GM18951 (cell line): ENCODE measurements at regions not wholly inside any gene's neighbourhood (a gene's known extent, or its start where the extent isn't known, plus 50 kb on each side); places are given as distances from the start of the nearest gene placed in this dataset.

Experiments
- POLR2A ChIP-seq: IDR thresholded peaks from 4 replicates; pipeline ENCODE4 v1.6.1; 2011; ENCODE audit warnings: mild to moderate bottlenecking; ENCODE audit not compliant: insufficient read length, insufficient read depth; ENCODE audit errors: extremely low read depth
- in situ Hi-C: fragments of 300-500 bp; cut with MboI; formaldehyde crosslinking; loops from one replicate; pipeline ENCODE4 v1.12.0; 2022; ENCODE audit warnings: low sequenced_read_pairs, mixed read lengths, inconsistent platforms; ENCODE audit not compliant: unreplicated experiment

DNA sequence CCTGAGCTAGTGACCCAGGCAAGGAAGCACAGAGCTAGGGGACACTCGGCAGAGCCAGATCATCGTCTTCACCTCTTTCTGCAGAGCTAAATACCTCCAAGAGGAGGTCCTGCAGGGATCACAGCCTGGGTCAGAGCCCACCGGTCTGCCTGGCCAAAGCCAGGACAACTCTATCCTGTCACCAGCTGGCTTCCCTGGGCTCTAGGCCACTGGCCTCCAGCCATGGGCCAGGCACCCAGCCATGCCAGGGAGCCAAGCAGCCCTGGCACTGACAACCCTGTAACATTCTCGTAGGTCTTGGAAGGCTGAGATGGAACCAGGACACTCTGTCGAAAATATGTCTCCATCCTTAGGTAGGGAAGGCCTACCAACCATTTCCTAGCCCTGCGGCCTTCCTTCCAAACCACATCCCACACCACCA lies 270.1 kb downstream of the BUD13 start:
- in situ Hi-C loops, result no loop called here
- TF ChIP-seq POLR2A, result no peak

- TF ChIP-seq POLR2A, result no peak
- in situ Hi-C loops, result no loop called here
Measured at GRCh38 chr11:116501728-116502127, 271.1 kb downstream of the BUD13 start.

- TF ChIP-seq POLR2A, result no peak
- in situ Hi-C loops, result no loop called here
Measured at GRCh38 chr11:116500947-116501602, 271.7 kb downstream of the BUD13 start.

DNA sequence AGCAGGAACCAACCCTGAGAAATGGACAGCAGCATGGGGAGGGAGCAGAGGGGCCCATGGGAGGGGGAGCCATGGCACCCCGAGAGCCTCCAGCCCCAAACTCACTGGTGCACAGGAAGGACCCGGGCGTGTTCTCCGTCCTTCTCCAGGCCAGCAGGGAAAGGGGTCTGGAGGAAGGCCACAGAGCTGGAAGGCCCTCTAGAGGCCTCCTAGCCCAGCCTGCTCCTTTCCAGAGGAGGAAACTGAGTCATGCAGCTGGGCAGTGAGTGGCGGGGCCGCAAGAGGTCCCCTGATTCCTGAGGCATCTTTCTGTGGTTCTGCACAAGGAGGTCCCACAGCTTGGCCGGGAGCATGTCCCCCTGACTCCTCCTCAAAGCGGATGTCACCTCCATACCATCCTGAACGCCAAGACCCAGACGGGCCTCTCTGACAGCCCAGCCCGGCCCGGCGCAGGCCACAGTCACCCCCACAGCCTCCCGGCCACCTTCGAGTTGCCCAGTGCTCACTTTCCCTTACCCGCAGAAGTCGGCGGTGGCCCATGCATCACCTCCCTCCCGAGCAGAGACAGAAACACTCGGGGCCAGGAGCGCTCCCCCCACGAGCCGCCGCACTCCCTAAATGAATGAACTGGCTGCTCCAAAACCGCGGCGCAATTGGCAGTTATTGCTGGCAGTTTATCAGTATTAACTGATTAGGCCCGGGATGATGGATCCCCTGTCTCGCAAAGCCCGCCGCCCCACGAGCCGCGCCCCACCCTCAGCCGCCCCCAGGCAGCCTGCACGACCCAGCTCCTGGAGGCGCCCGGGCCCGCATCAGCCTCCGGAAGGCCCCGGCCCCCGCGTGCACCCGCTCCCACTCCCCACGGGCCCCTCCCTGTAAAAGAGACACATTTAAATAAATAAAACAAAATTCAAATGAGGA lies 272.5 kb downstream of the BUD13 start:
- in situ Hi-C loops, result no loop called here

DNA sequence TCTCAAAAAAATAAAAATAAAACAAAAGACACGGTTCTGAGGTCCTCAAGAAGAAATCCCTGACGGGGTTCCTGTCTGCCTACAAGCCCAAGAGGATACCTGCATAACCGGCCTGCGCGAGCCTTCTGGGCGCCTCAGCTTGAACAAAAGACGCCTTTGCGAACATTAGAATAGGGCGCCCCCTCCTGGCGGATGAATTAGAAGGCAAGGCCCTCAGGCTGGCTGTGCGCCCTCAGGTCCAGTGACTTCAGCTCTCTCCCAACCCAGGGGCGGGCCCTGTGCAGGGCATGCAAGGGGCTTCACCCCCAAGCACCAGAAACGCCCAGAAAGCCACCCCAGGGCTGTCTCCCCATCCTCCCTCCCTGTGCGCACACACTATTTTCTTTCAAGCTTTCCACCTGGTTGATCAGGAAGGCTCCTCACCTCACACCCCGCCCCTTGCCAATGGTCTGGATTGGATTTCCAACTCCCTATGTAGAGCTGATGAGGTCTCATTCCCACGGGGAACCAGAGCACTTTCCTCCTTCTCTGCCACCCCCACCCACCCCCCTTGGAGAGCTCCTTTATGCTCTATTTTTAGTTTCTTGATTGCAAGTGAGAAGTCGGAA lies 273.3 kb downstream of the BUD13 start:
- TF ChIP-seq POLR2A, result no peak
- in situ Hi-C loops, result no loop called here

More for the DNA sequence above, 272.5 kb downstream of the BUD13 start:
- TF ChIP-seq POLR2A, result no peak

GRCh38 chr11:116498161-116498560 lies 274.6 kb downstream of the BUD13 start:
- in situ Hi-C loops, result no loop called here
- no peak for TF ChIP-seq POLR2A

DNA sequence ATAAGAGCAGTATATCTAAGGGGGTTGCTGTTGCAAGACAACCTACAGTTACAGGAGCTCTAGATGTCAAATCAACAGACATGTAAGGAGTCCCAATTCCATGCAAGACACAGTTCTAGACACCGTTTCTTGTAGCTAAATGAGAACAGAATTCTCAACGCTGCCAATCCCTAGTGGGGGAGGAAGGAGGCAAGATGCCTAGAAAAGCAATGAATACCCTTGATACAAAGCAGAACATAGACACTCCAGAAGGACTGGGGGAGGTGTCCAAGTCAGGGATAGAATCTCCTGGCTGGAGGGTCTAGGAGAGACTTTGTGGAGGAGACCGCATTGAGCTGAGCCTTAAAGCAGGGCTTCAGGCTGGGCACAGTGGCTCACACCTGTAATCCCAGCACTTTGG lies 280.2 kb downstream of the BUD13 start:
- TF ChIP-seq POLR2A, result no peak
- in situ Hi-C loops, result no loop called here

DNA sequence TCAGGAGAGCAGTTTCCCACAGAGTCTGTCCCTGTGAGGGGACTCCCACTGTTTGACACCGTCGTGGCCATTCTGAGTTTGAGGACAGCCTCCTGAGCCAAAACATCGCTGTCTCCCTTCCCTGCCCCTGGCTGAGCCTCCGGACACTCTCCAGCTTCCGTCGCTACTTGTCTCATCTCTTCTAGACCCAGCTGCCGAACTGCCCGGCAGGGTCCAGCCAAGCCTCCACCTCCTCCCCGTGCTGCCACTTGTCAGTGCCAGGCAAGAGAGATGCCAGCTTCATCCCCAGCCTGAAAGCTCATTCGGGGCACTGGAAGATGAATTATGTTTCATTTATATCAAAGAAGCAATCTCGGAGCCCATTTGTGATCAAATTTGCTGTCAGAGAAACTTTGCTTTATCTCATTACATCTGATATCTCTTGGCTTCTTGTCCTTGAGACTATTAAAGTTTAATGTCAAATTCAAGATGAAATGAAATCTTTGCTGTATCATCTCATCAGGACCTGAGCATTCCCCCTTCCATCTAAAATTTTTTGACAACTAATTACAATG lies 283.9 kb downstream of the BUD13 start:
- no peak for TF ChIP-seq POLR2A
- in situ Hi-C loops, result no loop called here

DNA sequence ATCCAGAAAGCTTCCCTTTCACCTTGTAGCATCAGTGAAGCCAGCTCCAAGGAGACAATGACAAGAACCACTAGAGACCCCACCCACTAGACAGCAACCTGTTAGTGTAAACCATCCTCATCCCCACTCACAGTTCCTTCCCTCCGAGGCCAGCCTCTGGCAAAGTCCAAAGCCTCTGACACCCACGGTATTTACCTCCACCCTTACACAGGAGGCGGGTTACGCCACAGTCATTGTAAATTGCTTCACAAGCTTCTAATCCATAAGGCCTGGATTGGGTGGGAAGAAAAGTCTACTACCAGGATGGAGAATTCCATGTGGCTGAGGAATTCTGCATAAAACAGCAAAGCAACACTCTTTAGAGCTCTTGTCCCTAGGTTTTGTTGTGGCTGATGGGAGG lies 287.4 kb downstream of the BUD13 start:
- in situ Hi-C loops, result no loop called here
- TF ChIP-seq POLR2A, result no peak

GRCh38 chr11:116482716-116483115 lies 290.1 kb downstream of the BUD13 start:
- no peak for TF ChIP-seq POLR2A
- in situ Hi-C loops, result no loop called here

GRCh38 chr11:116481126-116481675 lies 291.6 kb downstream of the BUD13 start:
- in situ Hi-C loops, result no loop called here
- TF ChIP-seq POLR2A, result no peak

- in situ Hi-C loops, result no loop called here
Measured at GRCh38 chr11:116478669-116479668, 293.8 kb downstream of the BUD13 start.

More at GRCh38 chr11:116478669-116479668, 293.8 kb downstream of the BUD13 start:
- TF ChIP-seq POLR2A, result no peak
